GM19238 (cell line): ENCODE measurements at regions not wholly inside any gene's neighbourhood (a gene's known extent, or its start where the extent isn't known, plus 50 kb on each side); places are given as distances from the start of the nearest gene placed in this dataset.
A peak's percentile ranks its signal among the peaks of the same experiment; 100 is the strongest.

Source experiments
- DNase-seq: peaks from one replicate; pipeline ENCODE4 v3.0.0; 2011; ENCODE audit warnings: low spot score; ENCODE audit not compliant: insufficient read length

GRCh38 chr1:221067721-221068120 is 188.5 kb downstream of the HLX start:
- DNase-seq = no peak

GRCh38 chr1:221069178-221069903 is 190.1 kb downstream of the HLX start:
- DNase-seq = peak; percentile 23

GRCh38 chr1:221069986-221070385 is 190.7 kb downstream of the HLX start:
- DNase-seq = no peak

- DNase-seq = no peak
Observed at GRCh38 chr1:221071777-221072176, 192.5 kb downstream of the HLX start.

- DNase-seq = no peak
Observed at GRCh38 chr1:221072214-221072613, 193.0 kb downstream of the HLX start.

GRCh38 chr1:221074332-221074731 is 195.1 kb downstream of the HLX start:
- DNase-seq = no peak

DNA sequence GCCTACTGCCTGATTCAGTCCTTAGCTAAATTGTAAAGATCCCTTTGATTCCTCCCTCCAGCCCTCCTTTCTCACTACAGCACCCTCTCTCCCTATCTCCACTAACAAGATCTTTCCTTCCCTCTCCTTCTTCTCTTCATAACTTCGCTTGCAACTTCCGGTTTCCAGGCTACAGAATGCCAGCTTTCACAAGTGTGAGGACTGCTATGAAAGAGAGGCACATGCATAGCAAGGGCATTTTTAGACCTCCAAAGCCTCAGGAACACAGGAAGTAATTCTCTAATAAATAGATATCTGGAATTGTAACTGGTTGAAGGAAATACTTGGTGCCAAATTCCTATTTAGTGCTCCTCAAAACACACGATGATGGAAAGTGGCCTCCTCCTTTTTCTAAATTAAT is 196.7 kb downstream of the HLX start:
- DNase-seq = no peak

- no peak for DNase-seq
Observed at GRCh38 chr1:221076391-221076811, 197.2 kb downstream of the HLX start.

- DNase-seq = no peak
Observed at GRCh38 chr1:221078260-221078965, 199.2 kb downstream of the HLX start.

DNA sequence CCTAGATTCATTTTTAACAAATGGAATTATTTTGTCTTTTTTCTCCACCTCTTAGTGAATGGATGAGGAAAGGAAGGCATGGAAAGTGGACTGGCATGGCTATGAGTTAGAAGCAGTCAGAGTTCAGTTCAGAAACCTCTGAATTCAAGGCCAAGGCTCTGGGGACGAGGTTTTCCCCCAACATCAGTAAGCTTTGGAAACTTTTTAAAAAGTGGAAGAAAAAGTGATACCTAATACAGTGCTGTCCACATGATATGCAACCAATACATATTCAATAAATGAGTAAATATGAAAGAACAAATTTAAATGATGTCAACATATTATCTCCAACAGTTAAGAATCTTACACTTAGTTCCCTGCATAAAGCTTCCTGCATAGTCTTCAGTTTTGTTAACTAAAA is 204.7 kb downstream of the HLX start:
- DNase-seq = no peak

DNA sequence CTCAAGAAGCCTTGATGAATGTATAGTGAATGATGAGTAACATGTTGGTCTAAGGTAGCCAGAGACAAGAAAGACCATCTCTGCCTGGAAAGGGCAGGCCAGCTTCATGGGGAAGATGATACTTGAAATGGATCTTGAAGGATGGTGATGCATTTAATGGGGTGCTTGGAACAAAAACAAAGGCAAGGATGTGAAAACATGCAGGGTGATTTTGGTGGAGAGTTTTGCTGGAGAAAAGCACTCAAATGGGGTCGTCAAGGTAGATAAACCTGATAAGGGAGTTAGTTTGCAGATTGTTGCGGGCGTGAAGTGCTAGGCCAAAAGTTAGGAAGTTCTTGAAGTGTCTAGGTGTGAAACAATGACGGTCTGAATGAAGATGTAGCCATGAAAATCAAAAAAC is 205.4 kb downstream of the HLX start:
- no peak for DNase-seq

GRCh38 chr1:221085701-221086375 is 206.6 kb downstream of the HLX start:
- DNase-seq = no peak

- no peak for DNase-seq
Observed at GRCh38 chr1:221087919-221088318, 208.7 kb downstream of the HLX start.

DNA sequence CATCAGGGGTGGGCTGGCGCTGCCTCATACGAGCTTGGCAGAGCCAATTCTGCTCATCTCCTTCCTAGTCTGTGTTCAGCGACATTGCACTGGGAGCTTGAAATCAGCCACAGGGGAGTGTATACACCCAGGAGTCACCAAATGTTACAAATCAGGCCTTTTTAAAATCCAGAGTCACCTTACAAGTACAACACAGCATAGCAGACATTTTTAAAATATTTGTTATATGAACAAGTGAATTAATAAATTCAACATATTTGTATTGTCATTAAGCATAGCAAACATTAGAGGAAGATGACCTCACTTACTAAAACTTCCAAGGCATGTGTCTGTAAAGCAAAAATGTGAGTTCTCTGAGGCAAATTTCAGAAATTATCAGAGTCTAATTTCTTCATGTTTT is 210.0 kb downstream of the HLX start:
- DNase-seq = no peak

GRCh38 chr1:221089803-221090202 is 210.6 kb downstream of the HLX start:
- DNase-seq = no peak

DNA sequence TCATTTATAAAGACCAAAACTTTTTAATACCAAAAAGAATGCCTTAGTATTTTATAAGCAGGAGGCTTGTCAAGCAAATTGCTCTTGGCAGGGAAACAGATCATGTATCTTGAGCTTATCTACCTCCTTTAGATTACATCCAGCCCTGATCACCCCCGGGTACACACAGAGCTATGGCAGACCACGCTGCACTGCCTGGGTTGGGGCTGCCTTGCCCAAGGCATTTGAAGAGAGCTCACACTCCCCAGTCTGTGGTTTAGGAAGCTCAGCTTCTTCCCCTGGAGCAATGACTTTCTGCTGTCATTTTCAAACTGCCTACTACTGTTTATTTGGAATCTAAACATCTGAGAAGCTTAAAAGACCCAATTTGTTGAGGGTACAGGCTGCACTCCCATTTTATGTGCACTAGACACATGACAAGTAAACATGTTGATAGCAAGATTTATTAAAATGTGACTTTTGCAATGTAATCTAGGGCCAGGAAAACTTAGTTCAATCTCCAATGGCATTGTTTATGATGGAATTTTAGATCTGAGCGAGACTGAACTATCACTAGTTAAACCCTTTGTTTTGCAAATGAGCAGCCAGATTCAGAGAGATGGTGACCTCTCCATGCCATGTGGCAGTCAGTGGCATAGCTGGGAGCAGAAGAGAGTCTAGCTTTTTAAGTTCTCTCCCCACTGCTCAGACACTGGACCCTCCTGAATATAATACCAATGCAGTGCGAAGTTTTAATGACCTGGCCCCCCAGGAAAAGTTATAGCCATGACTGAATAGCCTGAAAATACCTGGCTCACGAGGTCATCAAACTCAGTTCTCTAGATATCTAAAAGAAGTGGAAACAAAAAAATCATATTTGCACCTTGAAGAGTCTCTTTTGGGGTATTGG is 214.9 kb downstream of the HLX start:
- DNase-seq = no peak

- DNase-seq = no peak
Observed at GRCh38 chr1:221097479-221098281, 218.4 kb downstream of the HLX start.

DNA sequence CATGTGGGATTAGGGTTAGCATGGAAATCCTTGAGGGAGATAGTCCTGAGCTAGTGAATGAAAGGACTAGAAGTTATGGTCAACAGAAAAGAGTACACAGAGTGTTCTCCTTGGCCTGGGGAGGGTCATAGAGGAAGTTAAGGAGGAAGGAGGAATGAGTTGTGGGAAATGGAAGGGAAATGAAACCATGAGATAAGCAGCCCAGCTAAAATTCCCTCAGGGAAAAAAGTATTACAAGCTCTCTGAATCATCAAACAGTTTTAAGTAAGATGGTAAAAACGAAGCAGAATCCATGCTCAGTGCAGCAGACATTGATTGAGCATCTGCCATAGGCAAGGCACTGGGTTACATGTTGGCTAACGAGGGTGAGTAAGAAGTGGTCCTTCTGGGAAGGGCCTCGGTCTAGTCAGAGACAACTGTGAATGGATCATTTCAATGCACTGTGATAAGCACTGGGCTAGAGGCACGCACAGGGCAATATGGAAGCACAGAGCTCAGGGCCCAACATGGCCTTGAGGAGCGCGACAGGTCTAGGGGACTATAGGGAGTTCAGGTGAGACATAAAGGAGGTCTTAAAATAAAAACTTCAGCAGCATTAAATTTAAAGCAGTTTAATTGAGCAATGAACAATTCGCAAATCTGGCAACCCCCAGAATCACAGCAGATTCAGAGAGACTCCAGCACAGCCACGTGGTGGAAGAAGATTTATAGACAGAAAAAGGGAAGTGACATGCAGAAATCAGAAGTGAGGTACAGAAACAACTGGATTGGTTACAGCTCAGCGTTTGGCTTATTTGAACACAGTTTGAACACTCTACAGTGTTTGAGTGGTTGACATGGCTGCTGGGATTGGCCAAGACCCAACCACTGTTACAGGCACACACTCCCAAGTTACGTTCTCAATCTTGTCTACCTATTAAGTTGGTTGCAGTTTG is 219.5 kb downstream of the HLX start:
- DNase-seq = no peak

GRCh38 chr1:221099747-221100595 is 220.7 kb downstream of the HLX start:
- DNase-seq = no peak
